ELR (cell line): ENCODE measurements at regions not wholly inside any gene's neighbourhood (a gene's known extent, or its start where the extent isn't known, plus 50 kb on each side); places are given as distances from the start of the nearest gene placed in this dataset.
"Not testable (repeated sequence)": the region's sequence is repeated elsewhere in the genome, so short reads cannot be mapped to it uniquely, and the experiment has no call there.

ENCODE experiments used
- DNase-seq: peaks from one replicate; pipeline ENCODE4 v3.0.0-alpha.2; 2015; ENCODE audit warnings: low read depth

DNA sequence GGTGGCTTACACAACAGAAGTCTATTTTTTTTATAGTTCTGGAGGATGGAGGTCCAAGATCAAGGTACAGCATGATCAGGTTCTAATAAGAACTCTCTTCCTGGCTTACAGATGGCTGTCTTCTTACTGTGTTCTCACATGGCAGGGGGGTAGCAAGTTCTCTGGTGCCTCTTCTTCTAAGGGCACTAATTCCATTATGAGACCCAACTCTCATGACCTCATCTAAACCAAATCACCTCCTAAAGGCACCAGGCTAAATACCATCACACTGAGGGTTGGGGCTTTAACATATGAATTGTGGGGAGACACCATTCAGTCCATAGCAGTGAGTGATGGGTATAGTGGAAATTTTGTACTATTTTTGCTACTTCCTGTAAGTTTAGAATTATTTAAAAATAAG, 75.2 kb upstream of the SLC4A7 start:
- DNase-seq, result no peak

GRCh38 chr3:27557411-27557810, 73.2 kb upstream of the SLC4A7 start:
- DNase-seq, result no peak

- DNase-seq, result no peak
These were observed 72.7 kb upstream of the SLC4A7 start for GRCh38 chr3:27556887-27557286.

DNA sequence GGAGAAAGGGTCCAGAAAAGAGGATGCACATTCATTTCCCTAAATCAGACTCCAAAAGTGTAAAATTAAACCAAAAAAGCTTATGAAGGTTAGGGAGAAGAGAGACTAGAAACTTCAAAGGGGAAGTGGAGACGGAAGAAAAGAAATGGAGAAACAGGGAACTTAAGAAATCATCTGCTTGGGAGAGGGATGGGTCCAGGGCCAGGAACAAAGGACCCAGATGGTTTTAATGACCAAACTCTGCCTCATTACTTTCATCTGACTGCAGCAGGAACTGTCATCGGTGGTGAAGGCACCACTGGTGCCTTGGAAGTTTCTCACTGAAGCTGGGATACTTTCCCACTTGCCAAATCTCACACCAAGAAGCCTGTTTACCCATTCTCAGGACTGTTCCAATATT, 70.5 kb upstream of the SLC4A7 start:
- DNase-seq, result no peak

- peak; percentile 37 for DNase-seq
These were observed 69.8 kb upstream of the SLC4A7 start for GRCh38 chr3:27553886-27554540.

- DNase-seq, result peak; percentile 91
These were observed 68.5 kb upstream of the SLC4A7 start for GRCh38 chr3:27552708-27553107.

- not testable (repeated sequence) for DNase-seq
These were observed 67.2 kb upstream of the SLC4A7 start for GRCh38 chr3:27551413-27551812.

DNA sequence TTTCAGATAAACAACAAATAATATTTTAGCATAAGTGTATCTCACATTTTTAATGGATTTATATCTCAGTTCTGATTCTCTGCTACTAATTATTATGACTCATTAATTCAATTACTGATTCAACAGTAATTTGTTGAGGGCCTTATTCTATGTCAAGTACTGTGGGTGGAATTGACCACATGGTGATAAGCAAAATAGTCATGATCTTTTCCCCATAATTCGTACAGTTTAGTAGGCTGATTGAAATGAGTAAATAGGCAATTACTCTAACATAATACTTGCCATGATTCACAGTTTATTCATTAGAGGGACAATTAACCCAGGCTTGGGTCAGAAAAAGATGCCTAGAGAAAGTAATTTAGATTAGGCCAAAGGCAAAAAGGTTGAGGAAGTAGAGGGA, 60.9 kb upstream of the SLC4A7 start:
- no peak for DNase-seq

- DNase-seq, result peak; percentile 88
These were observed 60.2 kb upstream of the SLC4A7 start for GRCh38 chr3:27544372-27544865.

GRCh38 chr3:27542476-27542875, 58.3 kb upstream of the SLC4A7 start:
- no peak for DNase-seq

DNA sequence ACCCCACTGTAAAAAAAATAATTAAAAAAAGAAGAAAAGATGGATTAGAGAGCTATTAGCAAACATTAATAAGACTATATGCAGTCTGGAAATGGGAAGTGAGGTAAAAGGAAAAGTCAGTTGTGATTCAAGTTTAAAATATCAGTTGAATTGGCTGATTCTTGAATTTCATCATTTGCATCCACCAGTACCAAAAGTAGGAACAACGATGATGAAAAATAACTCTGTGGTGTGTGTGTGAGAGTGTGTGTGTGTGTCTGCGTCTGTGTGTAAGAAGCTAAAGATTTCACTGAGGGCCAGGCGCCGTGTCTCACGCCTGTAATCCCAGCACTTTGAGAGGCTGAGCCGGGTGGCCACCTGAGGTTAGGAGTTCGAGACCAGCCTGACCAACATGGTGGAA, 56.0 kb upstream of the SLC4A7 start:
- no peak for DNase-seq

DNA sequence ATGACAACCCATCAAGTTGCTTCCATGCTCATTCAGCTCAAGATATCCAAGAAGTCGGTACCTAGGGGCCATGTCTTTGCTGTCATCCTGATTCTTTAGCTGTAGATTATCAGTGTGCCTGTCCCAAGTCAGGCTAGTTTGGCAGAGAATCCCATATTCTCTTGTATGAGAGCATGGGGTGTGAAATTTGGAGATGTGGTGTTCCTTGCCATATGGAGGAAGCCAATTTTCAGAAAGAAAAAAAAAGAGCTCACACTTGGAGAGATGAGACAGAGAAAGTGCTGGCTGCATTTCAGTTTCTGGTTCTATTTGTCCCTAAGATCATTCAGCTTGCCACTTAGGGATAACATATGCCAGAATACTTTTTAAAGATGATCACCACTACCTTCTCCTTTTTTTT, 52.3 kb upstream of the SLC4A7 start:
- no peak for DNase-seq

GRCh38 chr3:27535809-27536392, 51.7 kb upstream of the SLC4A7 start:
- DNase-seq, result peak; percentile 88

DNA sequence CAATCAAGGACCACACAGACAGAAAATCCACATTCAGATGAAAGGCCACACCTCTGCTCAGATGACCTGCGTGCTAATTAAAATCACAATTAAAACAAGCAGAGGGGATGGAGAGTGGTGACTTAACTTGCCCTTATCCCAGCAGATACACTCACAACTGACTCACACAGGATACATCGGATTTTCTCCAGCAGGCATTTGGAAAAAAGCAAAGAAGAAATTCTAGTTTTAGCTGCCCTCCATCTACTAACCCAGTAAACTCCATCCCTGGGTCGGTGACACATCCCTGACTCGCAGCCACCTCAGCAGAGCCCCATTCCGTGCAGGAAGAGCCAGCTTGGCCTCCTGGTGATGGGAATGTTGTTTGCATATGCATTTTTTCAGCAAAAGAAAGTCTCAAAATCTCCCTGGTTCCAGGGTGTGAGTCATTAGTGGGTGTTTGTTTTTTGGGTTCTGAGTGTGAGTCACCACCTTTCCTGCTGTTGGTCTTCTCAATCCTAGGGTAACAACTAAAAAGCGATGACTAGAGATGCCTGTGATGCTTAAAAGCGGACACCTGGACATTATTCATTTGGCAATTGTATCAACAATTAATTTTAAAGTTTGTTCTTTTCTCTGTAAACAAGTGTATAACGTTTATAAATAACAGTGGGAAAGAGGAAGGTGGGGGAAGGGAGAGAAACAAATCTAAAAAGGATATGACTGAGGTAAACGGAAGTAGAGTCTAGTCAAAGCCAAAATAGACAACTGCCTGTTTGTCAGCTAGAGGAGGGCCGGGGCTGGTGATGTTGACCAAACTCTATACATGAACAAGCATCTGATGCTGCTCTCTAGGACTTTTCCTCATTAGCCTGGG, 49.8 kb upstream of the SLC4A7 start:
- DNase-seq, result peak; percentile 99
